Ishikawa (cell line): ENCODE measurements at regions not wholly inside any gene's neighbourhood (a gene's known extent, or its start where the extent isn't known, plus 50 kb on each side); places are given as distances from the start of the nearest gene placed in this dataset.

Experiments
- CEBPB ChIP-seq: IDR thresholded peaks from 2 replicates; pipeline ENCODE4 v1.6.1; 2012
- CREB1 ChIP-seq: IDR thresholded peaks from 2 replicates; pipeline ENCODE4 v1.6.1; 2012; ENCODE audit warnings: low read depth
- EGR1 ChIP-seq: IDR thresholded peaks from 2 replicates; pipeline ENCODE4 v1.6.1; 2012
- EP300 ChIP-seq: IDR thresholded peaks from 2 replicates; pipeline ENCODE4 v1.6.1; 2012; ENCODE audit warnings: borderline replicate concordance
- FOXM1 ChIP-seq: IDR thresholded peaks from 2 replicates; pipeline ENCODE4 v1.6.1; 2012; ENCODE audit warnings: low read depth, borderline replicate concordance
- NFIC ChIP-seq: IDR thresholded peaks from 2 replicates; pipeline ENCODE4 v1.6.1; 2012
- RAD21 ChIP-seq: IDR thresholded peaks from 2 replicates; pipeline ENCODE4 v1.6.1; 2012; ENCODE audit warnings: low read depth
- TAF1 ChIP-seq: IDR thresholded peaks from 2 replicates; pipeline ENCODE4 v1.6.1; 2012; ENCODE audit warnings: low read depth, mild to moderate bottlenecking
- TCF12 ChIP-seq: IDR thresholded peaks from 2 replicates; pipeline ENCODE4 v1.6.1; 2012; ENCODE audit warnings: low read depth
- TEAD4 ChIP-seq: IDR thresholded peaks from 2 replicates; pipeline ENCODE4 v1.6.1; 2012
- YY1 ChIP-seq: IDR thresholded peaks from 2 replicates; pipeline ENCODE4 v1.6.1; 2012; ENCODE audit warnings: low read depth
- ZBTB7A ChIP-seq: IDR thresholded peaks from 2 replicates; pipeline ENCODE4 v1.6.1; 2012; ENCODE audit warnings: low read depth
- TF ChIP-seq, protein P1 (sequence below): IDR thresholded peaks from 2 replicates; pipeline ENCODE4 v1.6.1; 2012
- TF ChIP-seq, protein P2 (sequence below): IDR thresholded peaks from 2 replicates; pipeline ENCODE4 v1.6.1; 2012; ENCODE audit warnings: low read depth, mild to moderate bottlenecking
- TF ChIP-seq, protein P3 (sequence below): IDR thresholded peaks from 2 replicates; pipeline ENCODE4 v1.6.1; 2012

DNA sequence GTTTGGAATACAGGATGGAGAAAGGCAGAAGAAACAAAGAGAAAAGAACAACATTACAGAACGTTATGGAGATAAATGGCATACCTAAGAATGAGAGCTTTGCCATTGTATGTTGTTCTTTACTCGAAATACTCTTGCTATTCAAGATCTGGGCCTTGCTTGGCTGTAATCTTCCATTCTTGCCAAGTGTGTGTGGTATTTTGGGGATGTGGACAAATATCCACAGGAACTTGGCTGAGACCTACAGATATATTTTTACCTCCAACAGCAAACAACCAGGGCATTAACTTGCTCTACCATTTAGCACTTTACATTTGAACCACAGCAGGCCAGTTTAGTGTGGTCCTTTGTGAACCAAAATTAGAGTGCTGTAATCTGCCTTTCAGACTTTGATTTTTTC lies 76.3 kb downstream of the DKK1 start:
- TF ChIP-seq TEAD4 (no peak), YY1 (no peak), NFIC (no peak), ZBTB7A (no peak), RAD21 (no peak), TCF12 (no peak), EGR1 (no peak), EP300 (no peak), CREB1 (no peak), CEBPB (no peak), FOXM1 (no peak), TAF1 (no peak)
- TF ChIP-seq, protein P1, sequence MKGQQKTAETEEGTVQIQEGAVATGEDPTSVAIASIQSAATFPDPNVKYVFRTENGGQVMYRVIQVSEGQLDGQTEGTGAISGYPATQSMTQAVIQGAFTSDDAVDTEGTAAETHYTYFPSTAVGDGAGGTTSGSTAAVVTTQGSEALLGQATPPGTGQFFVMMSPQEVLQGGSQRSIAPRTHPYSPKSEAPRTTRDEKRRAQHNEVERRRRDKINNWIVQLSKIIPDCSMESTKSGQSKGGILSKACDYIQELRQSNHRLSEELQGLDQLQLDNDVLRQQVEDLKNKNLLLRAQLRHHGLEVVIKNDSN: no peak
- TF ChIP-seq, protein P2, sequence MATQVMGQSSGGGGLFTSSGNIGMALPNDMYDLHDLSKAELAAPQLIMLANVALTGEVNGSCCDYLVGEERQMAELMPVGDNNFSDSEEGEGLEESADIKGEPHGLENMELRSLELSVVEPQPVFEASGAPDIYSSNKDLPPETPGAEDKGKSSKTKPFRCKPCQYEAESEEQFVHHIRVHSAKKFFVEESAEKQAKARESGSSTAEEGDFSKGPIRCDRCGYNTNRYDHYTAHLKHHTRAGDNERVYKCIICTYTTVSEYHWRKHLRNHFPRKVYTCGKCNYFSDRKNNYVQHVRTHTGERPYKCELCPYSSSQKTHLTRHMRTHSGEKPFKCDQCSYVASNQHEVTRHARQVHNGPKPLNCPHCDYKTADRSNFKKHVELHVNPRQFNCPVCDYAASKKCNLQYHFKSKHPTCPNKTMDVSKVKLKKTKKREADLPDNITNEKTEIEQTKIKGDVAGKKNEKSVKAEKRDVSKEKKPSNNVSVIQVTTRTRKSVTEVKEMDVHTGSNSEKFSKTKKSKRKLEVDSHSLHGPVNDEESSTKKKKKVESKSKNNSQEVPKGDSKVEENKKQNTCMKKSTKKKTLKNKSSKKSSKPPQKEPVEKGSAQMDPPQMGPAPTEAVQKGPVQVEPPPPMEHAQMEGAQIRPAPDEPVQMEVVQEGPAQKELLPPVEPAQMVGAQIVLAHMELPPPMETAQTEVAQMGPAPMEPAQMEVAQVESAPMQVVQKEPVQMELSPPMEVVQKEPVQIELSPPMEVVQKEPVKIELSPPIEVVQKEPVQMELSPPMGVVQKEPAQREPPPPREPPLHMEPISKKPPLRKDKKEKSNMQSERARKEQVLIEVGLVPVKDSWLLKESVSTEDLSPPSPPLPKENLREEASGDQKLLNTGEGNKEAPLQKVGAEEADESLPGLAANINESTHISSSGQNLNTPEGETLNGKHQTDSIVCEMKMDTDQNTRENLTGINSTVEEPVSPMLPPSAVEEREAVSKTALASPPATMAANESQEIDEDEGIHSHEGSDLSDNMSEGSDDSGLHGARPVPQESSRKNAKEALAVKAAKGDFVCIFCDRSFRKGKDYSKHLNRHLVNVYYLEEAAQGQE: no peak
- TF ChIP-seq, protein P3, sequence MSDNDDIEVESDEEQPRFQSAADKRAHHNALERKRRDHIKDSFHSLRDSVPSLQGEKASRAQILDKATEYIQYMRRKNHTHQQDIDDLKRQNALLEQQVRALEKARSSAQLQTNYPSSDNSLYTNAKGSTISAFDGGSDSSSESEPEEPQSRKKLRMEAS: no peak

DNA sequence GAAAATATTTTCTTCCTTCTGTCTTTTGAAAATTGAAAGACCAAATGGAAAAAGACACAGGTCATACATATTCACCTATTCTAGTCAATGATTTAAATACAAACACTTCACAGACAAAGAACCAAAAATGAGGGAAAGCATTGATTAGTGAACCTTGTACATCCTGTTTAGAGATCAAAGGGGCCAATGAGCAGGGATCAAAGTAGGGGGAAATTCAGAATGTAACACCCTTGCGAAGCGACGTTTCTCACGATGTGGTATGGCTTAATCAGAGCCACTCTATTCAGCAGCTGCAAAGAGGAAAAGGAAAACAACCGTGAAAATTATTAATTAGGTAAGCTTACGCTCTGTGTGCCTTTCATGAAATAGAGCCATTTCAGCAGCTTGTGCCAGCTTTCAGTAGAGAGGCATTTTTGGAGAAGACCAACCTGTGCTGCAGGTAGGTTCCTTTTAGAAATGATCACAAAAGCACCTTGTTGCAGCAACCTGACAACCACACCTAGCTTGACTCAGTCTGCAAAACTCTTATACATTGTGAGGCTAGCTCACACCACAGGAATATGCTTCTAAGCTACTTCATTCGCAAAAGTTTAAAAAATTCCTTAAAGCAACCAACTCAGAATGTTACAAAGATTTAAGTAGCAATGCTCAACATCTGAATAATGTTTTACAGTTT lies 78.0 kb downstream of the DKK1 start:
- TF ChIP-seq EGR1 (no peak), EP300 (no peak), TCF12 (no peak), YY1 (no peak), CREB1 (no peak), ZBTB7A (no peak), RAD21 (no peak), CEBPB (no peak), FOXM1 (no peak), NFIC (no peak), TEAD4 (no peak), TAF1 (no peak)
- TF ChIP-seq, protein P3: no peak
- TF ChIP-seq, protein P2: no peak
- TF ChIP-seq, protein P1: no peak

DNA sequence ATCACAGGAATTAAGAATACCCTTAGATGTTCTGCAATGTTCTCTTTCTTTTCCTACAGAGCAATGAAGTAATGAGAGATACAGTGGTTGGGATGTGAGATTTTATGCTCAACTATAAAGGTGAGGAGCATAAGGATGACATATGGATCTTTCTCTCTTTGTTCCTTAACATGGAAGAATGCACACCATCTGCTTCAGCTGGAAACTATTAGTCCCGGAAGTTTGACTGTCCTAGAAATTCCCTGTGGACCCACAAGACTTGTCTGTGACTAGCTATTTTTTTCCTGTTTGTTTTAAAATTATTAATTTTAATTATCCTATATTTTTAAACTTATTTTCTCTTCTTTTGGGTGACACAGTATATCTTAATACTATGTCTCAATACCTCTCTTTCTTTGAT lies 80.2 kb downstream of the DKK1 start:
- TF ChIP-seq, protein P1: no peak
- TF ChIP-seq EP300 (no peak), CEBPB (no peak), EGR1 (no peak), TEAD4 (no peak), RAD21 (no peak), TAF1 (no peak)

DNA sequence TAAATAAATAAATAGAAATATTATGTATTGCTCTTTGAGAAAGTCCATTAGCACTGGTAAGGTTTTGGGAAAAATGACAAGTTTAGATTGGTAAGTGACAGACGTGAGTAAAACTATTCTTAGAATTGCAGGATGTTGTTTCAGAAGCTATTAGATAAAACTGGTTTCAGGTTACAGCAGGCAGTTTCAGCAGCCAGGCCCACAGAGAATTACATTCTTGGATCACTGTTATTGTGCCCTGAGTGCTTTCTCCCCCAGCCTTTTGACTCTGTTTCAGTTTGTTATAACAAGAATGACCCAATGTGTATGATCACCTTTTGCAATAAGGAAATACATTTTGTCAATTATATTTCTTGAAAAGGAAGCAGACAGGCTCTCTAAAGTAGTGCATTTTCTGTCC lies 86.5 kb downstream of the DKK1 start:
- TF ChIP-seq TEAD4: no peak
- no peak for TF ChIP-seq NFIC
- TF ChIP-seq ZBTB7A: no peak
- no peak for TF ChIP-seq CEBPB
- no peak for TF ChIP-seq EGR1
- TF ChIP-seq, protein P2: no peak
- TF ChIP-seq EP300: no peak
- TF ChIP-seq RAD21: no peak
- no peak for TF ChIP-seq FOXM1
- TF ChIP-seq, protein P1: no peak
- TF ChIP-seq, protein P3: no peak
- TF ChIP-seq YY1: no peak
- TF ChIP-seq TCF12: no peak
- no peak for TF ChIP-seq CREB1
- no peak for TF ChIP-seq TAF1
